ENCODE measurements at regions not wholly inside any gene's neighbourhood (a gene's known extent, or its start where the extent isn't known, plus 50 kb on each side); places are given as distances from the start of the nearest gene placed in this dataset.

DNA sequence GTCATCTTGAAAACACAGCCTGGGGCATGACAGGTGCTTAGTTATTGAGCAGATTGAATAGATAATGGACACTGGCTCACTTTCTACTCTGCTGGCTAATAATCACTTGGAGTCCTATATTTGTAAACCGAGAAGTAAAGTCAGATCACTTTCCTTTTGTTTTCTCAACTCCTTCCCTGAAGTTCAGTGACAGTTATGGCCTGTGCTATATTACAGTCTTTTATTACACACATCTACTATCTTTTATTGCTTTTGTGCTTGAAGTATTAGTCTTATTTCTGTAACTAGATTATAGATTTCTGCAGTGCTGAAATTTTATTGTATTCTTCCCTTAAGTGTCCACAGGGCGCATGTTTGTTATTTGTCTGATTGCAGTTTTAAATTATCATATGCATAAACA lies 136.4 kb upstream of the TAC1 start:
- TF ChIP-seq, protein P1, sequence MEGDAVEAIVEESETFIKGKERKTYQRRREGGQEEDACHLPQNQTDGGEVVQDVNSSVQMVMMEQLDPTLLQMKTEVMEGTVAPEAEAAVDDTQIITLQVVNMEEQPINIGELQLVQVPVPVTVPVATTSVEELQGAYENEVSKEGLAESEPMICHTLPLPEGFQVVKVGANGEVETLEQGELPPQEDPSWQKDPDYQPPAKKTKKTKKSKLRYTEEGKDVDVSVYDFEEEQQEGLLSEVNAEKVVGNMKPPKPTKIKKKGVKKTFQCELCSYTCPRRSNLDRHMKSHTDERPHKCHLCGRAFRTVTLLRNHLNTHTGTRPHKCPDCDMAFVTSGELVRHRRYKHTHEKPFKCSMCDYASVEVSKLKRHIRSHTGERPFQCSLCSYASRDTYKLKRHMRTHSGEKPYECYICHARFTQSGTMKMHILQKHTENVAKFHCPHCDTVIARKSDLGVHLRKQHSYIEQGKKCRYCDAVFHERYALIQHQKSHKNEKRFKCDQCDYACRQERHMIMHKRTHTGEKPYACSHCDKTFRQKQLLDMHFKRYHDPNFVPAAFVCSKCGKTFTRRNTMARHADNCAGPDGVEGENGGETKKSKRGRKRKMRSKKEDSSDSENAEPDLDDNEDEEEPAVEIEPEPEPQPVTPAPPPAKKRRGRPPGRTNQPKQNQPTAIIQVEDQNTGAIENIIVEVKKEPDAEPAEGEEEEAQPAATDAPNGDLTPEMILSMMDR (IDR thresholded peaks at IDR 0.05), result no peak
- TF ChIP-seq POLR2A (IDR thresholded peaks at IDR 0.05), result no peak
- no peak for TF ChIP-seq POLR2AphosphoS5 (IDR thresholded peaks at IDR 0.05)
- TF ChIP-seq EP300 (IDR thresholded peaks at IDR 0.05), result no peak

Data from sigmoid colon (tissue), 4 donors.